ENCODE measurements at regions not wholly inside any gene's neighbourhood (a gene's known extent, or its start where the extent isn't known, plus 50 kb on each side); places are given as distances from the start of the nearest gene placed in this dataset.
"Not testable (repeated sequence)": the region's sequence is repeated elsewhere in the genome, so short reads cannot be mapped to it uniquely, and the experiment has no call there.

- H3K4me3 ChIP-seq (ENCODE audit: low read depth, low read length), result no peak overlapping the region
- DNase-seq (ENCODE audit: low read depth, low spot score), result no peak
- no peak for TF ChIP-seq CTCF (IDR thresholded peaks at IDR 0.05; ENCODE audit: insufficient read depth, low read length, missing control alignments)
- ChIA-PET POLR2A (no interaction called here), CTCF (no interaction called here)
These were observed 453.4 kb upstream of the NFE2L3 start for GRCh38 chr7:25698451-25699113.

GRCh38 chr7:25700141-25700540 lies 451.9 kb upstream of the NFE2L3 start:
- DNase-seq (ENCODE audit: low read depth, low spot score); H3K4me3 ChIP-seq (ENCODE audit: low read depth, low read length); CTCF ChIA-PET: not testable (repeated sequence)
- POLR2A ChIA-PET, result interaction anchor here (0.6 kb wide), 1 partner anchor 1564 kb away, joined by 4 read pairs; no protein-coding TSS in a partner anchor

- CTCF ChIA-PET, result no interaction called here
- no peak overlapping the region for H3K4me3 ChIP-seq (ENCODE audit: low read depth, low read length)
- no peak for TF ChIP-seq CTCF (IDR thresholded peaks at IDR 0.05; ENCODE audit: insufficient read depth, low read length, missing control alignments)
- POLR2A ChIA-PET, result no interaction called here
- DNase-seq (ENCODE audit: low read depth, low spot score), result no peak
These were observed 447.6 kb upstream of the NFE2L3 start for GRCh38 chr7:25704413-25704812.

GRCh38 chr7:25706764-25707163 lies 445.2 kb upstream of the NFE2L3 start:
- ChIA-PET CTCF (no interaction called here), POLR2A (no interaction called here)
- no peak overlapping the region for H3K4me3 ChIP-seq (ENCODE audit: low read depth, low read length)
- no peak for DNase-seq (ENCODE audit: low read depth, low spot score)
- TF ChIP-seq CTCF (IDR thresholded peaks at IDR 0.05; ENCODE audit: insufficient read depth, low read length, missing control alignments), result no peak

- POLR2A ChIA-PET, result no interaction called here
- H3K4me3 ChIP-seq (ENCODE audit: low read depth, low read length), result no peak overlapping the region
- CTCF ChIA-PET, result interaction anchor here (0.9 to 2.4 kb wide), 2 partner anchors 143 to 146 kb away, joined by 3 to 10 read pairs; no protein-coding TSS in a partner anchor
- no peak for TF ChIP-seq CTCF (IDR thresholded peaks at IDR 0.05; ENCODE audit: insufficient read depth, low read length, missing control alignments)
- DNase-seq (ENCODE audit: low read depth, low spot score), result no peak
These were observed 444.0 kb upstream of the NFE2L3 start for GRCh38 chr7:25707768-25708620.

- no peak overlapping the region for H3K4me3 ChIP-seq (ENCODE audit: low read depth, low read length)
- CTCF ChIA-PET, result interaction anchor here (1.0 kb wide), 1 partner anchor 15 kb away, joined by 4 read pairs; no protein-coding TSS in a partner anchor
- POLR2A ChIA-PET, result no interaction called here
- DNase-seq (ENCODE audit: low read depth, low spot score), result no peak
- TF ChIP-seq CTCF (IDR thresholded peaks at IDR 0.05; ENCODE audit: insufficient read depth, low read length, missing control alignments), result no peak
These were observed 441.0 kb upstream of the NFE2L3 start for GRCh38 chr7:25710959-25711358.

All from AG04449 (cell line).